CD1c-positive myeloid dendritic cell (primary cell): ENCODE measurements at regions not wholly inside any gene's neighbourhood (a gene's known extent, or its start where the extent isn't known, plus 50 kb on each side); places are given as distances from the start of the nearest gene placed in this dataset.

ENCODE experiments used
- DNase-seq: peaks from one replicate; pipeline ENCODE4 v3.0.0-alpha.2; 2016; ENCODE audit errors: extremely low spot score

GRCh38 chr17:72425133-72425793 lies 304.4 kb downstream of the SOX9 start:
- no peak for DNase-seq

GRCh38 chr17:72425794-72426168 lies 305.0 kb downstream of the SOX9 start:
- no peak for DNase-seq

GRCh38 chr17:72426321-72426720 lies 305.5 kb downstream of the SOX9 start:
- no peak for DNase-seq

GRCh38 chr17:72426948-72427760 lies 306.3 kb downstream of the SOX9 start:
- DNase-seq: no peak

GRCh38 chr17:72427761-72428109 lies 306.9 kb downstream of the SOX9 start:
- DNase-seq: no peak

- no peak for DNase-seq
Observed at GRCh38 chr17:72429066-72429638, 308.3 kb downstream of the SOX9 start.

- DNase-seq: no peak
Observed at GRCh38 chr17:72430611-72431432, 310.0 kb downstream of the SOX9 start.

GRCh38 chr17:72432143-72432621 lies 311.4 kb downstream of the SOX9 start:
- DNase-seq: no peak

- no peak for DNase-seq
Observed at GRCh38 chr17:72432881-72433280, 312.1 kb downstream of the SOX9 start.

- no peak for DNase-seq
Observed at GRCh38 chr17:72433797-72434196, 313.0 kb downstream of the SOX9 start.

GRCh38 chr17:72434581-72434980 lies 313.8 kb downstream of the SOX9 start:
- DNase-seq: no peak

- no peak for DNase-seq
Observed at GRCh38 chr17:72434991-72435618, 314.3 kb downstream of the SOX9 start.

- DNase-seq: no peak
Observed at GRCh38 chr17:72438783-72439182, 318.0 kb downstream of the SOX9 start.

GRCh38 chr17:72439893-72440502 lies 319.2 kb downstream of the SOX9 start:
- no peak for DNase-seq

- DNase-seq: no peak
Observed at GRCh38 chr17:72440961-72441360, 320.1 kb downstream of the SOX9 start.

- DNase-seq: no peak
Observed at GRCh38 chr17:72441909-72442308, 321.1 kb downstream of the SOX9 start.

GRCh38 chr17:72444517-72445054 lies 323.8 kb downstream of the SOX9 start:
- no peak for DNase-seq

GRCh38 chr17:72445055-72445991 lies 324.5 kb downstream of the SOX9 start:
- no peak for DNase-seq

- no peak for DNase-seq
Observed at GRCh38 chr17:72446118-72446517, 325.3 kb downstream of the SOX9 start.
